Activated T-cell treated with anti-CD3 and anti-CD28 coated beads, Interleukin-2, amount 50 U/mL, for 48 hours (primary cell): ENCODE measurements at regions not wholly inside any gene's neighbourhood (a gene's known extent, or its start where the extent isn't known, plus 50 kb on each side); places are given as distances from the start of the nearest gene placed in this dataset.

Experiments used
- DNase-seq, 2 experiments: peaks; one replicate each; pipeline ENCODE4 v3.0.0-alpha.2; 2020

DNA sequence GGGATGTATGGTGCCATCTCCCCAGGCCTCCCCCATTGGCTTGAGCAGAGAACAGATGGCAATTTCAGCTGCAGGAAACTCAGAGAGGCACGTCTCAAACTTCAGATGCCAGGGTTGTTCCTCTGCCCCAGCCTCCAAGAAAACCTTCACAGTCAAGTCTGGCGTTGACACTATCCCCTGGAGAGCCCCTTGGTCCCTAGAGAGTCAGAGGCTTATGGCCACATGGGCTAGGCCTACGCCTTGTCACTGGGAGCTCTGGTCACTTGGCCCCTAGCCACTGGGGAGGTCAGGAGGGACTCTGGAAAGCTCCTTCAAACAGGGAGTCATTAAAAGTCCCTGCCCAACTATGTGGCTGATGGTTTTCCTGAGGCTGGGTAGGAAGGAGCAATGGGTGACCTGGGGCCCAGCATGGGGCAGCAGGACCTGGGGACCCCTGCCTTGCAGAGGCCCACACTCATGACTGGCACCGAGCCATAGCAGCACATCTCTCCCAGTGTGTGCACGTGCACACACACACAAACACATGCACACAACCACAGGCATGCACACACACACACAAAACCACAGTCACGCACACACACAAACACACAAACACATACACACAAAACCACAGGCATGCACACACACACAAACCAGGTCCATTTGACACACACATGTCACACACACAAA, 144.2 kb downstream of the GADD45G start:
- no peak for DNase-seq

DNA sequence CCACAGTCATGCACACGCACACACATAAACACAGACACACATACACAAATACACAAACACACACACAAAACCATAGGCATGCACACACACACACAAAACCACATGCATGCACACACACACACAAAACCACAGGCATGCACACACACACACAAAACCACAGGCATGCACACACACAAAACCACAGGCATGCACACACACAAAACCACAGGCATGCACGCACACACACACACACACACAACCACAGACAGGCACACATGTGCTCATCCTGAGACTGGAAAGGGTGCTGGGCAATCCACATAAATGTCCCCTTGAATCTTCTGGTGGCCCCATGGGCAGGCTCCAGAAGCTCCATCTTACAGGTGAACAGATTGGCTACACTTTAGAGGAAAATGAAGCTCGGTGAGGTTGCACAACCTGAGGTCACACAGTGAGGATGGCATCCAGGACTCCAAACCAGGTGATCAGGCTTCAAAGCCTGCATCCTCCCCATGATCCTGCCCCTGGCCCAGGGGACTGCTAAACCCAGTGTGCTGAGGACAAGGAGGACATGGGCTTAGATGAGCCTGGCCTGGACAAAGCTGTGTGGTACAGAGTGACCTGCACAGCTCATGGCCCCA, 144.8 kb downstream of the GADD45G start:
- DNase-seq = no peak

DNA sequence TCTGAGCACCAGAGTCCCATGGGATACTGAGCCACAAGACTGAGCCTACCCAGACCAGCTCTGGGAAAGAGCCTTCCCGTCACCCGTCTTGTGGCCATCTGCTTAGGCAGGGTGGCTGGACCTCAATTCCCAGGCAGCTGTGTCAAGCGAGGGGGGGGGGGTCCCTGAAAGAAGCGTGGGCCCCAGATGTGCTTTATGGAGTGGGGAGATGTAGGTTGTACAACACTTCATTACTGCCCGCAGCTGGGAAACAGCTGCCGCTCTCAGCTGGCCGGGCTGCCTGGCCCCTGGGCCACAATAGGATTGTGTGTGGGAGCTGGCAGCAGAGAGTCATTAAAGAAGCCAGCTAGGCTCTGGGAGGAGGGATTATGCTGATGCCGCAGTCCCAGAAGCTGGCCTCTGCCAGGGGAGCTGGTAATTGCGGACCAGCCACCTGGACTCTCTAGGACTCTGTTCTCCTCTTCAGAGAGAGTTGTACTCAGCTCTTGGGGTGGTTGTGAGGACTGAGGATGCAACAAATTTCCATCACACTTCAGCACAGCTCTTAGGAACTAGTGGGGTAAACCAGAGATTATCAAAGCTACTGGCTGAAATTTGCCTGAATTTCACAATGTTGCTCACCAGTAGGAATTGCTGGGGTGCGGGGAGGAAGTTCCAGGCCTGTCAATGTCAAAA, 145.4 kb downstream of the GADD45G start:
- DNase-seq = no peak

DNA sequence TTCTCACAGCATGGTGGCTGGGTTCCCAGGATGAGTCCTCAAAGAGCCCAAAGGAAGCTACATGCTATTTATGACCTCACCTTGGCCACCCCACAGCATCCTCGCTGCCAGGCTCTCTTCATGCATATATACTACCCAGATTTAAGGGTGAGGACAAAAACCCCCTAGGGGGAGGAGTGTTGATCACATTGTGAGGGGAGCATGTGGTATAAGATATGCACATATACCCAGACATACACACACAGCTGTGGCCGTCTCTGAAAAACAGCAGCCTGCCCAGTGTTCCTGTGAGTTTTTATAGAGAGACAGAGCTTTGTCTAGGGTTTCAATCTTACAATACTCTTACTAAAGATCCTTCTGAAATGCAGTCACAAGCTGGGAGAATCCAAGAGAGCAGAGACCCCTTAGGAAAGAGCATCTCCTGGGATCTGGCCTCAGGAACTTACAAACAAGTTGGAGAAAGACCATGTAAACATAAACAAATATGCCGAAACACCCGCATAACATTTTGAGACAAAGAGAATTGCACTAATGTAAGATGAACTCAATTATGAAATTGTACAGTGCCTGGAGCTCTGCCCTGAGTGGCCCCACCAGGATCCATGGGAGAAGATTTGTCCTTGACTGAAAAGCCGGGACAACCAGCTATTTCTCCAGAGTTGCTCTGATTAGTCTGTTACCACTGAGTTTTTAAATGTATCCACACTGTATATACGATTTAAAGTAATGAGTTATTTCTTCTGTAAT, 146.4 kb downstream of the GADD45G start:
- DNase-seq = no peak

DNA sequence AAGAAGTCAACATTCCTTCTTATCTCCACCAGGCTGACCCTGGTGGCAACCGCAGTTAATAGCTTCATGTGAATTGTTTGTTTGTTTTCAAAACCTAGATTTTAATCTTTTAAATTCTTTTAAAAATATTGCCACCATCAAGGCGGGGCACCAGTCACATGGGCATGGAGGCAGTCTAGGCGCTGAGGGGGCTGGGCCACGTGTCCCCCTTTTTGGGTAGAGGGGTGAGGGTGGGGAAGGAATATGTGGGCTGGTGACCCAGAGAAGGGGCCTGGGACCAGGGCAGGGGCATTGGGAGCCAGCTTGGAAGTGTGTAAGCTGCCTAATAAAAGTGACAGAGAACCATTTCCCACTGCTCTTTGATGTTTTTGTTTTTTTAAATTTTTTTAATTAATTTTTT, 147.3 kb downstream of the GADD45G start:
- DNase-seq = no peak

DNA sequence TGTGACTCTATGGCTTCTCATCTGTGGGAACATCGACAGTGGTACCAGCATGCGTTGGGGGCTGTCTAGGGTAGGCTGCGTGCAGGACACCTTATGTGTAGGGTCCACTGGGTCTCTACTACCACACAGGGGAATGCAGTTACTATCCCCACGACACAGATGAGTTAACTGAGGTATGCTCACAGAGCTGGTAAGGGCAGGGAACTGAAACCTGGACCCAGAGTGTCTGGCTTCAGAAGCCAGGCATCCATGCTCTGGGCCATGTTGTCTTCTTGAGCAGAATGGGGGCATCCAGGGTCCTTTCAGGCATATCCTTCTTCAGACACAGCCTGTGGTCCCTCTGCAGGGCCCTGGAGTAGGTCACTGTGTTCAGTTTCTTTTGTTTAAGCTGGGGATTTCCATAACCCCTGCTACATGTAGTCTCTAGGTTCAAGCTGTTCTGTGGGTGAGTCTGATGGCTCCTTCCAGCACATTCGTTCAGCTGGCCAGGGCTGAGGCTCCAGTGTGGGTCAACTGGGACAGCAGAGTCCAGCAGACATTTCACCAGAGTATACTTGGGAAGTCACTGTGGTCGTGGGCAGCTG, 148.8 kb downstream of the GADD45G start:
- no peak for DNase-seq

DNA sequence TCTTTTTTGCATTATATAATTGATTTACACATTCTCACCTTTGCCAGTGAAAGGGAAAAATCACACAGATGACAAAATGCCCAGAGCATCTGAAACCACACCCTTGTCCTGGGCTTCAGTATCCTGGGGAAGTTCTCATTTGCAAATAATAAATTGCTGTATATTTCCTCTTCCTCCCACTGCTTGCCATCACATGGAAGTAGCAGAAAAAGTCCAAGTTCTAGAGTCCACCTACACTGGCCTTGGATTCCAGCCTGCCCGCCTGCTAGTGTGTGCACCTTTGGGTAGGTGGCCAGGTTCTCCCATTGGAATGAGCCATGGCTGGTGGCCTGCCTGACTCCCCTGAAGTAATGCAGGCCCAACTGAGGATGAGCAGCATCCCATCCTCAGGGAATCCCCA, 149.4 kb downstream of the GADD45G start:
- no peak for DNase-seq

DNA sequence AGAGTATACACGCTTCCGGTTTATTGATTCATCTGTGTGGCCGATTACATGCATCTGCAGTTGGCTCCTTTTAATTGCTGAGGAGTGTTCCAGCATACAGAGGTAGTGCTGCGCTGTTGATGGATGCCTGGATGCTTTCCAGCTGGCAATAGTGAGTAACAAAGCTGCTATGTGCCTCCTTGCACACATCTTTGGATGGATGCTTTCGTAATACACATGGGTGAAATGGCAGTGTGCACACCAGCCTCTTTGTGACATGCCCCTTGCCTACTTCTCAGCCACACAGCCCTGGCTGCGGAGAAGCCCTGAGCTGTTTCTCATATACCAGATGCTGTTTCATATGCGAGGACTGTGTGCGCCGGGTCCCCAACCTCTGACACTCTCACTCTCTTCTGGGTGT, 151.0 kb downstream of the GADD45G start:
- no peak for DNase-seq

DNA sequence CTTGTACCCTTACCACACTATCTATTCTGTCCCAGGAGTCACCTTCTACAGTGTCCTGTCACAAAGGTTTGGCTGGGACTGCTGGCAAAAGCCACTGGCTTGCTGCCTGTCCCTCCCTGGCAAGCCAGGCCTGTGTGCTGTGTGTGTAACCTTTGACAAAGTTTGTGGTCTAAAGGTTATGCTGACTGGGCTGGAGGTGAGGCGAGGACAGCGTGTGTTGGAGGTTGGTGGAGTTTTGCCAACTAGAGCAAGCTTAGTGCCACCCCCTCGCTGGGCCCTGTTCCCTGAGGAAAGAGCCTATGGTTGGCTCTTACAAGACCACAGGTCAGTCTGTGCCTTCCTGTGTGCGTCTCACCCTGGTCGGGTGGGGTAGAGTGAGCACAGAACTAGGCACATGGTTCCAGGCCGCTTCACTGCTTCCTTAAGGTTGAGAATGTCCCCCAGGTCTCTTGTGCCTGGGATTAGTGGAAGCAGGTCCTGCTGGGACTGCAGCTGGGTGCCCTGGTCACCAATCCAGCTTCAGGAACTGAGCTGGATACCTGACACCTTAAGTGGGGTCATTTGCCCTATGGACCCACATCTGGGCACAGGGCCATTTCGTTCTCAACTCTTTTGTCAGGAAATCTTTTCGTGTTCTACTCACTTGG, 152.2 kb downstream of the GADD45G start:
- DNase-seq = no peak

DNA sequence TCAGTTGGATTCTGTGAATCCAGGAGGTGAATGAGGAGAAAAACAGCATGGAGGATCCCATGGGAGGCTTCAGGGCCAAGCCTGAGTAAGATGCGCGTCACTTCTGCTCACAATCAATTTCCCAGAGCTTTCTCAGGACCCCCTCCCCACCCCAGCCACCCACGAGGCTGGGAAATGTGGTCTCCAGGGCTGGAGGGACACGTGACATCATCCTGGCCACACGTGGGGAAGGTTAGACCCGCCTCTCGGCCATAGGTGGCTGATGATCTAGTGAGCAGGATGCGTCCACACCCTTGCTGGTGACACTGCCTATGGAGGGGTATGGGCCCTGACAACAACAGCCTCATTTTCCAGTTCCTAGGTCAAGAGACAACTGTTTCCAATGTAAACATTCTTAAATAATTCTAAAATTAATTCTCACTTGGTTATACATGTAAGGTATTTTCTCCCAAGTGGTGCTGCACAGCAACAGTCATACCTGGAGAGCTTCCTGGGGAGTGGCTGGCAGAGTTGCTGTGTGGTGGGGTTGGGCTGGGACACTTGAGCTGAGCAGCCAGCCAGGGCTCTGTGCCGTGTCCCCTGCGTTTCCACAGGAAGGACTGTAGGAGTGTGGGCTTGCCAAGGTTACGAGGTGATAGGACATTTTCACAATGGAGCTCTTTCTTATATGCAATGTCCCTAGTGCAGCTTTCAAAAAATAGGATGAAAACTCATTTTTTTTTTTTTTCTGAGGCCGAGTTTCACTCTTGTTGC, 153.1 kb downstream of the GADD45G start:
- no peak for DNase-seq

DNA sequence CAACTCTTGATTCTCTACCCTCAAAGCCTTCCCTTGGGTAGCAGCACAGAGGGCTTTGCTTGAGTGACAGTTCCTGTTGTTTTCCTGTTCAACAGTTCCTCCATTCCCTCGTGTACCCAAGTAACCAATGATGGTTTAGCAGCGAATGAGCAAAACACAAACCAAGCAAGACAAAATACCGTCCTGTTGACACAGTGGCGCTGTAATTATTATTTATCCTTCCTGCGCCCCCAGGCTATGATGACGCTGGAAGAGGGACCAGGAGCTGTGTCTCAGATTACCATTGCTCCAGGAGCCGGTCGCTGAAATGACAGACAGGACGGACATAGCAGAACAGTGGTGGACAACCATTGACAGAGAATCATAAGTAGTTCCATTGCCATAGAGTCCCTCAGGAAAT, 154.8 kb downstream of the GADD45G start:
- DNase-seq = no peak

DNA sequence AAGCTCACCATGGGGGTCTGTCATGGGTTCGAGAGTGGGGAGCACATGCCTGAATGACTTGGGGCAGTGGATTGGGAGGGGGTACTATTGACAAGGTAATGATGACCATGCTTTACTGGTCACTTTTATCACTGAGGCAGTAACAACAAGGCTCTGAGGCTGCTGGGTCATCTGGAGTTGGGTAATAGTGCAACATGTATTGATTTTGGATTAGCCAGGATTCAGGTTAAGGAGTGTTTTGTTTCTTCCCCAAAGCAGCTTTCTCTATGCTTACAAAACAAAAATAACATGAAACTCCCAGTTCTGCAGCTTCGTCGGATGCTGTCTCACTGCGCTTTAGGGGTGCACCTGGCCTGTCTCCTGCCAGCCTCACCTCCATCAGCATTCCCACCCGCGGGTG, 155.3 kb downstream of the GADD45G start:
- no peak for DNase-seq

DNA sequence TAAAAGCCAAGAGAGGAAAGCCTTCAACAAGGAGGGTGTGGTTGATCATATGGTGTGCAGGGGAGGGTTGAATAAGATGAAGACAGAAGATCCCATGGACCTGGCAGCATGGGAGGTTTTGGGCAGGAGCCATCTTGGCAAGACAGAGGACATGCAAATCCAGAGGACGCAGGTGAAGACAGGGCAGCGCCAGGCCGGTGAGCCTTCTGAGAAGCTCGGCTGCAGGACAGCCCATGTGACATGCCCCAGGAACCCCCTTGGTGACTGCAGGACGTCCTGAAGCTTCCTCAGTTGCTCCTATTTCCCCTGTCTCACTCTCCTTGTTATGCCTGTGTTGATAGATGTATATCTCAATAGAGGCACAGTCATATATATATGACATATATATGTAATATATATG, 159.4 kb downstream of the GADD45G start:
- DNase-seq = no peak

DNA sequence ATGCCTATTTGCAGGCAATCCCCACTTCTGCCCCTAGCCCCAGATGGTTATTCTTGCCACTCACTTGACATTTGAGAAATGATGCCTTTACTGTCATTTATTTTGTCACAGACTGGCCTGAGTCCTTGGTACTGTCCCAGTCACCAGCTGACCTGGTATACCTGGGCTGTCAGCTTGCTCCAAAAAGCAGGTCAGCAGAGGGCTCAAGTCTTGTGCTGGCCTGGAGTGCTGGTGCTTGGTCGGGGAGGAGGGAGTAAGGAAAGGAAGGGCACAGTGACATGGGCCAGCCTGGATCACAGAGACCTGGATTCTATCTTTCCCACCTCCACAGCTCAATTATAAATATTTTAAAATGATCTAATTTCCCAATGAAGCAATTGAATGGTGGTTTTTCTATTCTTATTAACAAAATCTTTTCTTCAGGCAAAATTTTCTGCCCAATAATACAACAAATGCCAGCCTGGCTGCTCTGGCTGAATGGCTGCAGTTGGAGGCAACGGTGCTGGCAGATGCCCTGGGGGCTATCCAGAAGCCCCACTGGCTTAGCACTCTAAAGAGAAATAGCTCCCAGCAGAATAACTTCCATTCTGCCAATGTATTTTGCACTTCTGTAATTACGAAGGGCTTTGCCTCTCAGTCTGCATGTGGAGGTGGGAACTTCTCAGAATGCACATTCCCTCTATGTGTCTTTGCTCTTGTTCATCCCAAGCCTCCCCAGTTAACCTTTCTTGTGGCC, 160.6 kb downstream of the GADD45G start:
- DNase-seq = no peak

DNA sequence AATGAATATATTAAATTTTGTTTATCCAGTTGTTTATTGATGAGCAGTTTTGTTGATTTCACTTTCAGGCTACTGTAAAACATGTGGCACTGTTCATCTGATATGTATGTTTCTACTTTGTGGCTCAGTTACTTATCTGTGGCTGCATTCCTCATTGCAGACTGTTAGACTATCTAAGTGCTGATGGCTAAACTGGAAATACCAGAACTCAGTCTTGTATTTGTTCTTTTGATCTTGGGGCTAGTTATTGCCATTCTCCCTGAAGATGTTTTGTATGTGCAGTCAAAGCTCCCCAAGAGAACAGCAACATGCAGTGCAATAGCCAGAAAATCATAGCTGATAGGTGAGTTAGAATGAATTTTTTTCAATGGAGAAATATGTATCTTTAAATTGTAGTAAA, 162.2 kb downstream of the GADD45G start:
- no peak for DNase-seq

DNA sequence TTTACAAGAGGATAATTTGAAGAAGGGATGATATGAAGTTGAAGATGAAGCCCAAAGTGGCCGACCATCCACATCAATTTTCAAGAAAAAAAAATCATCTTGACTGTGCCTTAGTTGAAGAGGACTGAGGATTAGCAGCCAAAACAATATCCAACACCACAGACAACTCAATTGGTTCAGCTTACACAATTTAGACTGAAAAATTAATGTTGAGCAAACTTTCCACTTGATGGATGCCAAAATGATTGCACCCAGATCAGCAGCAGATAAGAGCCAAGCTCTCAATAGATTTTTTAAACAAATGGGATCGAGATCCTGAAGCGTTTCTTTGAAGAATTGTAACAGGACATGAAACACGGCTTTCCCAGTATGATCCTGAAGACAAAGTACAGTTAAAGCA, 163.2 kb downstream of the GADD45G start:
- DNase-seq = no peak

DNA sequence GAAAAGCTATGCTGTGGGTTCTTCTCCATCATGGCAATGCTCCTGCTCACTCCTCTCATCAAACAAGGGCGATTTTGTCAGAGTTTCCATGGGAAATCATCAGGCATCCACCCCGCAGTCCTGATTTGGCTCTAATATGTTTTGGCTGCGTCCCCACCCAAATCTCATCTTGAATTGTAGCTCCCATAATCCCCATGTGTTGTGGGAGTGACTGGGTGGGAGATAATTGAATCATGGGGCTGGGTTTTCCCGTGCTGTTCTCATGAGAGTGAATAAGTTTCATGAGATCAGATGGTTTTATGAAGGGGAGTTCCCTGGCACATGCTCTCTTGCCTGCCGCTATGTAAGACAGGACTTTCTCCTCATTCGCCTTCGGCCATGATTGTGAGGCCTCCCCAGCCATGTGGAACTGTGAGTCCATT, 163.8 kb downstream of the GADD45G start:
- no peak for DNase-seq

DNA sequence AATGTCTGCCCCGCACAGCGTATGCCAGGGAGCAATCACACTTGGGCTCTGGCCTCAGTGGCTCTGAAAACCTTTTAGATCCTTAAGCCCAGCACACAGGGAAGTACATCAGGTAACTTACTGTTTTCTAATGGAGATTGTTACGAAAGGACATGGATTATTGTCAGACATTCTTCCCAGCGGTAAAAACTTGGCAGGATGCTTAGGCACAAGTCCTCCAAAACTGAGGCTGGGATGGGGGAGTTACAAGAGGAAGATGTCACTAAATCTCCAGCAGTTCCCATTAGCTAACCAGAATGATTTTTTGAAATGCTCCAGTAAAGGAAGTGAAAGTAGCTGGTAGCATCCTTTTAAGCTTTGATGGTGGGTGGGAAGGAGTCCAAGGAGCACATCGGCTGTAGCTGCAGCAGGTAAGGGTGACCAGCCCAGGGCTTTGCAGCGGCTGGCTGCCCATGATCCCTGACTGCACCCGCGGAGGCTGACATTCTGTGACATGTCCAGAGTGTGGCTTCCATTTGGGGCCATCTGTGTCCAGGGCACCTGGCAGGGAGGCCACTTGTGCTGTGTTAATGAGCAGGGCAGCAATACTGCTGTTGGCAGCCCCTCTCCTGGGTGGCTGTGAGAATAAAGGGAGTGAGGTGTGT, 165.8 kb downstream of the GADD45G start:
- DNase-seq = no peak

DNA sequence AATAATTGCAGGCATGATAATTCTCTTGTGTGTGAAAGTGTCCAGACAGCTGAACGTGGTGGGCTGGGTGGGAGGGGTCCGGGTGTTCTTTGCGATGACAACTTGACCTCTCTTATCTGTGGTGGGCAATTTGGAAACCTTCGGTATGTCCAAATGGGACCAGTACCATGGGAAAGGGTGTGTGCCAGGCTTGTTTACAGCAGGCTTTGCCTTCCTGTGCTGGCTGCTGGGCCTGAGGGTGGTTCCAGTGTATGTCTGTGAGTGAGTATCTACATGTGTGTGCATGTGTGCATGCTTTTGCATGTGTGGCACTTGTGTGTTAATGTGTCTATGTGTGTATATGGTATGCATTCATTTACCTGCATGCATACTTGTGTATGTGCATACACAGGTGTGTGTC, 166.4 kb downstream of the GADD45G start:
- DNase-seq = no peak

DNA sequence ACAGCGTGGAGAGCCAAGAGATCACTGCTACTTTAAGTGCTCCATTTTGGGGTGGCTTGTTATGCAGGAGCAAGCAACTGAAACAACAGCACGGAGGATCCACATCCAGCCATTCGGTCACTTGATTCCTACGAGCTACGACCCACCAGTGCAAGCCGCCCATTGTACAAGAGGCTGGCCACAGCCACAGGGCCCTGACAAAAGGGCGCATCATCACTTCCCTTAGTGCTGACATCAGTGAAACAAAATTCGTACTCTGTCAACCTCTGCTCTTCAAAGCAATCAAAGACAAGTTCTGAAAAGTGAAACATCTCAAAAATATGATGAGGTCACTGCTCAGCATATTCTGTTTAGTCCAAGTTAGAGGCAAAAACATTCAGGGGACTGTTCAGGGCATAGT, 168.4 kb downstream of the GADD45G start:
- no peak for DNase-seq

DNA sequence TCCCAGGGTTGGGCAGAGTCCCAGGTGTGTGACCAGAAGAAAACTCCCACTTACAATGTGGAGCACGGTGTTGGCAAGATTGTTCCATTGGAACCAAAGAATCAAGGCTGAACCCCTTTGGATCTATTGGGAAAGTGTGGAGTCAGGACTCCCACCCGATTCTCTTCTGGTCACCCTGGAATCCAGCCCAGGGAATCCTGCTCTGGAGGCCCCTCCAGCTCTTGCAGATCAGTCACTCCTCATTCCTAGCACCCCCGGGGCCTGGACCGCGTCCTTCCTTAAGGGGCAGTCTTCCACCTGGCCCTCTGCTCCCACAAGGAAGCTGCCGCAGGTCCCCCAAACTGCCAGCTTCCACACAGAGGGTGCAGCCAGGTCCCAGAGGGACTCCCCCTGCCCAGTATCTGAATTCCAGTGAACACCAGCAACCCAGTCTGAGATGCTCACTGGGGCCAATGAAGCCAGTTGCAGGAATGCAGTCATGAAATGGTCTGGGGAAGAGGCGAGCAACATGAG, 170.1 kb downstream of the GADD45G start:
- no peak for DNase-seq
